Panc1 (cell line): ENCODE measurements at regions not wholly inside any gene's neighbourhood (a gene's known extent, or its start where the extent isn't known, plus 50 kb on each side); places are given as distances from the start of the nearest gene placed in this dataset.

Source experiments
- ATAC-seq: fragments of 200-7000 bp; cut with Tn5 transposase; 2 replicates; pipeline ENCODE4 v1.9.1; 2020; ENCODE audit warnings: mild to moderate bottlenecking, moderate library complexity
- BruUV-seq: library from RNA; stranded (reverse); fragments of 400-500 nt; replicated peaks from 2 replicates; lab custom pipeline; 2021; lab: Mats Ljungman, UMichigan
- CTCF ChIA-PET: fragments of 300-600 bp; sonication (Branson Sonifier 250); formaldehyde crosslinking; loops from one replicate; lab custom pipeline; 2022; ENCODE audit warnings: antibody characterized with exemption; lab: Charles Lee
- POLR2A ChIA-PET: fragments of 300-600 bp; sonication (Branson Sonifier 250); formaldehyde crosslinking; loops from one replicate; lab custom pipeline; 2022; ENCODE audit warnings: antibody characterized with exemption; lab: Charles Lee
- DNase-seq: peaks from one replicate; pipeline ENCODE4 v3.0.0-alpha.2; 2010; ENCODE audit warnings: low read depth, low spot score
- H3K27ac ChIP-seq: 2 replicates; pipeline ENCODE4 v1.5.1; 2011; ENCODE audit warnings: mild to moderate bottlenecking, low read length, inconsistent platforms
- H3K27me3 ChIP-seq: fragments of 200-500 bp; sonication (Bioruptor generic); 2 replicates; pipeline ENCODE4 v1.6.0; 2014; ENCODE audit warnings: low read length, inconsistent platforms; ENCODE audit not compliant: control insufficient read depth, insufficient read depth
- H3K36me3 ChIP-seq: fragments of 200-500 bp; sonication (Bioruptor generic); 2 replicates; pipeline ENCODE4 v1.5.1; 2014; ENCODE audit warnings: inconsistent platforms, mild to moderate bottlenecking, low read length, moderate library complexity; ENCODE audit not compliant: control insufficient read depth, insufficient read depth
- H3K4me1 ChIP-seq: 2 replicates; pipeline ENCODE4 v1.5.1; 2011; ENCODE audit warnings: inconsistent platforms, mild to moderate bottlenecking, low read length, moderate library complexity; ENCODE audit not compliant: control insufficient read depth, insufficient read depth
- H3K4me3 ChIP-seq, 2 experiments: 2 replicates each; pipeline ENCODE4 v1.5.1; 2011 to 2012; ENCODE audit warnings: low read depth in 2 of 2, low read length in 2 of 2, mild to moderate bottlenecking in 2 of 2, inconsistent platforms in 1 of 2, moderate library complexity in 1 of 2
- H3K9me3 ChIP-seq: fragments of 200-500 bp; sonication (Bioruptor generic); 2 replicates; pipeline ENCODE4 v1.5.1; 2014; ENCODE audit warnings: low read depth, mild to moderate bottlenecking, inconsistent platforms, low read length, moderate library complexity; ENCODE audit not compliant: control insufficient read depth, insufficient read depth
- POLR2AphosphoS5 ChIP-seq: IDR thresholded peaks from 2 replicates; pipeline ENCODE4 v1.6.1; 2012; ENCODE audit warnings: mild to moderate bottlenecking, low read depth, low read length, moderate library complexity
- SIN3A ChIP-seq: IDR thresholded peaks from 2 replicates; pipeline ENCODE4 v1.6.1; 2012; ENCODE audit warnings: low read depth, mild to moderate bottlenecking, low read length, moderate library complexity, borderline replicate concordance; ENCODE audit not compliant: insufficient read depth
- TCF7L2 ChIP-seq: IDR thresholded peaks from 2 replicates; pipeline ENCODE4 v1.6.1; 2011; ENCODE audit warnings: mild to moderate bottlenecking, low read depth, low read length, inconsistent platforms
- in situ Hi-C: cut with HindIII; loops from 2 replicates; pipeline ENCODE4 v1.10.0; 2016; ENCODE audit warnings: low sequenced_read_pairs, low pct_unique_long_range_greater_than_20kb
- intact Hi-C: fragments of 100-400 bp; cut with micrococcal nuclease; formaldehyde crosslinking; loops from one replicate; pipeline ENCODE4 v1.10.0; 2022; ENCODE audit not compliant: unreplicated experiment
- TF ChIP-seq, protein P1 (sequence below), 2 experiments: IDR thresholded peaks; 2 replicates each; pipeline ENCODE4 v1.6.1; 2011 to 2012; ENCODE audit warnings: low read depth in 2 of 2, control low read depth in 1 of 2, low read length in 1 of 2, mild to moderate bottlenecking in 1 of 2, moderate library complexity in 1 of 2; ENCODE audit not compliant: insufficient read depth in 1 of 2
- TF ChIP-seq, protein P2 (sequence below): fragments of 450-650 bp; IDR thresholded peaks from 2 replicates; pipeline ENCODE4 v1.5.1; 2017; ENCODE audit warnings: mild to moderate bottlenecking

DNA sequence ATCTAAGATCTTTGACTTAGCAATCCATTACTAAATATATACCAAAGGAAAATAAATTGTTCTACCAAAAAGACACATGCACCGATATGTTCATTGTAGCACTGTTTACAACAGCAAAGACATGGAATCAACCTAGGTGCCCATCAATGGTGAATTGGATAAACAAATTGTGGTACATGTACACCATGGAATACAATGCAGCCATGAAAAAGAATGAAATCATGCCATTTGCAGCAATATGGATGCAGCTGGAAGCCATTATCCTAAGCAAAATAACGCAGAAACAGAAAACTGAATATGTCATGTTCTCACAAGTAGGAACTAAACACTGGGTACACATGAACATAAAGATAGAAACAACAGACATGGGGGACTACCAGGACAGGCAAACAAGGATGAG, 589.5 kb downstream of the IRX1 start:
- ATAC-seq (no peak), DNase-seq (no peak)
- POLR2A ChIA-PET = no interaction called here
- TF ChIP-seq, protein P1, sequence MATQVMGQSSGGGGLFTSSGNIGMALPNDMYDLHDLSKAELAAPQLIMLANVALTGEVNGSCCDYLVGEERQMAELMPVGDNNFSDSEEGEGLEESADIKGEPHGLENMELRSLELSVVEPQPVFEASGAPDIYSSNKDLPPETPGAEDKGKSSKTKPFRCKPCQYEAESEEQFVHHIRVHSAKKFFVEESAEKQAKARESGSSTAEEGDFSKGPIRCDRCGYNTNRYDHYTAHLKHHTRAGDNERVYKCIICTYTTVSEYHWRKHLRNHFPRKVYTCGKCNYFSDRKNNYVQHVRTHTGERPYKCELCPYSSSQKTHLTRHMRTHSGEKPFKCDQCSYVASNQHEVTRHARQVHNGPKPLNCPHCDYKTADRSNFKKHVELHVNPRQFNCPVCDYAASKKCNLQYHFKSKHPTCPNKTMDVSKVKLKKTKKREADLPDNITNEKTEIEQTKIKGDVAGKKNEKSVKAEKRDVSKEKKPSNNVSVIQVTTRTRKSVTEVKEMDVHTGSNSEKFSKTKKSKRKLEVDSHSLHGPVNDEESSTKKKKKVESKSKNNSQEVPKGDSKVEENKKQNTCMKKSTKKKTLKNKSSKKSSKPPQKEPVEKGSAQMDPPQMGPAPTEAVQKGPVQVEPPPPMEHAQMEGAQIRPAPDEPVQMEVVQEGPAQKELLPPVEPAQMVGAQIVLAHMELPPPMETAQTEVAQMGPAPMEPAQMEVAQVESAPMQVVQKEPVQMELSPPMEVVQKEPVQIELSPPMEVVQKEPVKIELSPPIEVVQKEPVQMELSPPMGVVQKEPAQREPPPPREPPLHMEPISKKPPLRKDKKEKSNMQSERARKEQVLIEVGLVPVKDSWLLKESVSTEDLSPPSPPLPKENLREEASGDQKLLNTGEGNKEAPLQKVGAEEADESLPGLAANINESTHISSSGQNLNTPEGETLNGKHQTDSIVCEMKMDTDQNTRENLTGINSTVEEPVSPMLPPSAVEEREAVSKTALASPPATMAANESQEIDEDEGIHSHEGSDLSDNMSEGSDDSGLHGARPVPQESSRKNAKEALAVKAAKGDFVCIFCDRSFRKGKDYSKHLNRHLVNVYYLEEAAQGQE (IDR thresholded peaks at IDR 0.05; ENCODE audit: insufficient read depth in 1 of 2, low read depth in 2 of 2, low read length in 1 of 2) = no peak
- TF ChIP-seq POLR2AphosphoS5 (no peak), SIN3A (no peak), TCF7L2 (no peak)
- TF ChIP-seq, protein P2, sequence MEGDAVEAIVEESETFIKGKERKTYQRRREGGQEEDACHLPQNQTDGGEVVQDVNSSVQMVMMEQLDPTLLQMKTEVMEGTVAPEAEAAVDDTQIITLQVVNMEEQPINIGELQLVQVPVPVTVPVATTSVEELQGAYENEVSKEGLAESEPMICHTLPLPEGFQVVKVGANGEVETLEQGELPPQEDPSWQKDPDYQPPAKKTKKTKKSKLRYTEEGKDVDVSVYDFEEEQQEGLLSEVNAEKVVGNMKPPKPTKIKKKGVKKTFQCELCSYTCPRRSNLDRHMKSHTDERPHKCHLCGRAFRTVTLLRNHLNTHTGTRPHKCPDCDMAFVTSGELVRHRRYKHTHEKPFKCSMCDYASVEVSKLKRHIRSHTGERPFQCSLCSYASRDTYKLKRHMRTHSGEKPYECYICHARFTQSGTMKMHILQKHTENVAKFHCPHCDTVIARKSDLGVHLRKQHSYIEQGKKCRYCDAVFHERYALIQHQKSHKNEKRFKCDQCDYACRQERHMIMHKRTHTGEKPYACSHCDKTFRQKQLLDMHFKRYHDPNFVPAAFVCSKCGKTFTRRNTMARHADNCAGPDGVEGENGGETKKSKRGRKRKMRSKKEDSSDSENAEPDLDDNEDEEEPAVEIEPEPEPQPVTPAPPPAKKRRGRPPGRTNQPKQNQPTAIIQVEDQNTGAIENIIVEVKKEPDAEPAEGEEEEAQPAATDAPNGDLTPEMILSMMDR = no peak
- Histone ChIP-seq H3K9me3 (no peaks in the 10 kb centered on the region; the same call in 1 of the 2 replicates), H3K4me1 (no peaks in the 10 kb centered on the region), H3K4me3 (no peak overlapping the region), H3K36me3 (no peaks in the 10 kb centered on the region), H3K27ac (no peak overlapping the region), H3K27me3 (no peaks in the 10 kb centered on the region)
- intact Hi-C loops (no loop called here), in situ Hi-C loops (no loop called here)
- BruUV-seq = no TSS peak
- CTCF ChIA-PET = no interaction called here

DNA sequence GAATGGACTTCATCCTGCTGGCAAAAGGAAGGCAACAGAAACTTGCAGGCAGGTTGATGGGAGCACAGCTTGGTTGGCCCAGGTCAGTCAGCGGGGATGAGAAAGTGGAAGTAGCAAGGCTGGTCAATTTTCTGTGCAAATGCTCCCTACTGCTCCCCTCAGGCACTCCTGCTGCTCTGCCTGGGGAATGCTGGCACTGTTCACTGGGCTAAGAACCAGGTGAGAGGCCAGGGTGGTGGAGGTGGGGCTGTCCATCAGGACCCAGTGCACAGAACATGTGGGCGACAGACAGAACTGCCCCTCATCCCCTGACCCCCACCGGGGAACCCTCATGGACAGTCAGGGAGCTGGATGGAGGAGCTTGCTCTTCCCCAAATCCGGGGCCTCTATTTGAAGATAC, 593.1 kb downstream of the IRX1 start:
- Histone ChIP-seq H3K27me3 (no peaks in the 10 kb centered on the region), H3K36me3 (no peaks in the 10 kb centered on the region), H3K9me3 (no peaks in the 10 kb centered on the region), H3K4me3 (no peak overlapping the region), H3K27ac (no peak overlapping the region), H3K4me1 (no peaks in the 10 kb centered on the region)
- no peak for TF ChIP-seq SIN3A
- TF ChIP-seq POLR2AphosphoS5 = no peak
- TF ChIP-seq TCF7L2 = no peak
- TF ChIP-seq, protein P1 (IDR thresholded peaks at IDR 0.05; ENCODE audit: insufficient read depth in 1 of 2, low read depth in 2 of 2, low read length in 1 of 2) = no peak
- TF ChIP-seq, protein P2 = no peak
- in situ Hi-C loops = no loop called here
- ChIA-PET POLR2A (no interaction called here), CTCF (no interaction called here)
- intact Hi-C loops = no loop called here
- BruUV-seq = no TSS peak
- DNase-seq (no peak), ATAC-seq (no peak)
